Renal cortical epithelial cell (primary cell): ENCODE measurements at regions not wholly inside any gene's neighbourhood (a gene's known extent, or its start where the extent isn't known, plus 50 kb on each side); places are given as distances from the start of the nearest gene placed in this dataset.

Experiments used
- DNase-seq: peaks from one replicate; pipeline ENCODE4 v3.0.0-alpha.2; 2011; ENCODE audit warnings: low read depth

- no peak for DNase-seq
These were observed 106.5 kb downstream of the CDH26 start for GRCh38 chr20:60064554-60065196.

DNA sequence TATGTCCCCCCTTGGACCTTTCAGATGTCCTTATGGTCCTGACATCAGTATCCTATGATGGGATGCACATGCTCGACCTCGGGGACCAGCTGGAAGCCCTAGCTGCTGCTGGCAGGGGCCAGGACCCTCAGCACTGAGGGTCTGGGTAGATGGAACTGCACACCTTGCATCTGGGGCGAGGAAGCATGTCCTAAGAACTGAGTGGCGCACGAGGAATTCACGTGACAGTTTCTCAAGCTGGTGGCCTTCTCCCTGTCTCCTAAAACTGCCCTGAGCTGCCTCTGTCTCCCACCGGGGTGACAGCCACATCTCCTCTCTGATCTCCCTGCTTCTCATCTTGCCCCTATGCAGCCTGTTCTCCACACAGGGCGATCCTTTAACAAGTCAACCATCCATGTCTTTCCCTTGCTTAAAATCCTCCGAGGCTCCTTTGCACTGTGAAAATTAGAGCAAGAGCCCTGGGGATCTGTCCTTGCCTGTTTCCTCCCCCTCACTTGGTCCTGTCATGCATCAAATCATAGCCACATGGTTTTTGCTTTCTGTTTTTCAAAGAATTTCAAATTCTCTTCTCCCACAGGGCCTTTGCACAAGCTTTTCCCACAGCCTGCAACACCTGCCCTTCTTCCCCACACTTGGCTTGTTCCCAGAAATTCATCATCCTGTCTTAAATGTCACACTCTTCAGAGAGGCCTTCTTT lies 107.7 kb downstream of the CDH26 start:
- DNase-seq, result no peak

DNA sequence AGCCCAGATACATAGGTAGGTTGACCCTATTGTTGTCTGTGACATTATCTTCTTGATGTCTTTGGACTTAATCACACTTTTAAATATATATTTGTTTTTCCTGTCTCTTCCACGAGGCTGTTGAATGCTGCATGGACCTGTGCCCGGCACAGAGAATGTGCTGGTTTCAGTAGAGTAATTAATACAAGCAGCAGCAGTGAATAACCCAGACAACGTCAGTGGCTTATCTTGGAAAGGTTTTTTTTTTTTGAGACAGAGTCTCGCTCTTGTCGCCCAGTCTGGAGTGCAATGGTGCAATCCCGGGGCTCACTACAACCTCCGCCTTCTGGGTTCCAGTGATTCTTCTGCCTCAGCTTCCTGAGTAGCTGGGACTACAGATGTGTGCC lies 108.2 kb downstream of the CDH26 start:
- no peak for DNase-seq

DNA sequence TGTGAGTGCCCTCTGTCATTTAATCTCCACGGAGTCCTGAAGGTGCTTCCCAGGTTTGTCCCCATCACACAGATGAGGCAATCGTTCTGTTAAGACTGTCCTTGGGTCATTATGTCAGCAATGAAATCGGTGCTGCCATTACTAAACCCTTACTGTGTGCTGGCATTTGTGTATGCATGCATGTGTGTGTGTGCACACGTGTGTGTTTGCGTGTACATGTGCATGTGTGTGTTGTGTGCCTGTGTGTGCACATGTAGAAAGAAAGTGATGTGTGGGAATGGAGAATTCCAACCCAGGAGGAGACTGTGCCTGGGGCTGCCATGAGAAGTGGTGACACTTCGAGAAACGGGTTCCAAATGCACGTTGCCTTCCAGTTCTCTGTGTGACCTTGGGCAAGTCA lies 110.3 kb downstream of the CDH26 start:
- no peak for DNase-seq

- DNase-seq, result no peak
These were observed 111.4 kb downstream of the CDH26 start for GRCh38 chr20:60069656-60070055.

DNA sequence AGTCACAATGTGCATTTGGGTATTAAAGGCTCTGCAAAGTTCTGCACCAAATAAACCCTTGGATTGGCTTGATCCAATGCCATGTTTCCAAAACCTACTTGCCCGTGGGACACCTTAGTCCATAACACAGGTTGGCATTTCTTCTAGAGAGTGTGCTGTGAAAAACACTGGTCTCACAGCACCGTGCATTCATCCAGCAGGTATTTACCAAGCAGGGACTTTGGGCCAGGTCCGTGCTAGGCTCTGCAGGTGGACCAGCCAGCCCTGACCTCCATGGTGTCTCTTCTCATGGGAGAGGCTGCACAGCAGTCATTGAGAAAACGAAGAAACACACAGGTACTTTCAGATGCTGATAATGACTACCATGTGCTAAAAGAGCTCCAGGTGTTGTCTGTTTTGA lies 112.6 kb downstream of the CDH26 start:
- DNase-seq, result no peak

DNA sequence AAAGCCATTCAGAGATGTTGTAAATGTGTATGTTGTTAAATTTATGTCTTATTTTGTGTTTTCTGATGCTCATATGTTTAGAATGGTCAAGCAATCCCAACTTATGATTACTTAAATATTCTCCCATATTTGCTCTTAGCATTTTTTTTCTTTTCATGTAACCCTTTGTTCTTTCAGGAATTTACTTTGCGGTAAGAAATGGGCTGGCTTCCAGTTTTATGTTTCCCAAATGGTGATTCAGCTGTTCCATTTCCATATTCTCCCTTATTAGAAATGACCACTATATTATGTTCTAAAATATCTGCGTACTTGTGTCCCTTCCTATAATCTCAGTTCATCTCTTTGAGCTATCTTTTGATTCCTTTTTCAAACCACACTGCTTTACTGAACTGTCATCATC lies 113.7 kb downstream of the CDH26 start:
- no peak for DNase-seq

DNA sequence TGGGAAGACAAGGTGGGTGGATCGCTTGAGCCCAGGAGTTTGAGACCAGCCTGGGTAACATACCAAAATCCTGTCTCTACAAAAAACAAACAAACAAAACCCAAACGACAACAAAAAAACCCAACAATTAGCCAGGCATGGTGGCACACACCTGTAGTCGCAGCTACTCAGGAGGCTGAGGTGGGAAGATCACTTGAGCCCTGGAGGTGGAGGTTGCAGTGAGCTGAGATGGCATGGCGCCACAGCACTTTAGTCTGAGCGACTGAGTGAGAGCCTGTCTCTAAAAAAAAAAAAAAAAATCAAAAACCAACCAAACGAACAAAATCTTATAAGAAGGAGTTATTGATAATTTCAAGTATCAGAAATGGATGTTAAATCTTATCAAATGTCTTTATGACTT lies 114.9 kb downstream of the CDH26 start:
- no peak for DNase-seq

DNA sequence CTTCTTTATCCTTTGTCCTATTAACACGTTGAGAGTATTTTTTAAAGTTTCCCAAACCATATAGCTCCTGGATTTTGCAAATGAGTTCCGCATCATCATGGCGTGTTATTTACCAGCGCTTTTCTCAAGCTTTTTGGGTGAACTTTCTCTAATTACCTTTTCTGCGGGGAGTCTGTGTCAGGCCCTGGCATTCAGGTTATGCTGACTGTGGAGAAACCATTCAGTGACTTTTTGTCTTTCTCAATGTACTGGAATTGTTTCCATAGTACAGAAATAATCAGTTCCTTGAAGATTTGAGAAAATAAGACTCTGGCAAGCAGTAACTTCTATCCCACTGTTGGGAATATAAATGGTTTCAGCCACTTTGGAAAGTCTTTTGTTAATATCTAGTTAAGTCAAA lies 115.3 kb downstream of the CDH26 start:
- no peak for DNase-seq

GRCh38 chr20:60074276-60074675 lies 116.1 kb downstream of the CDH26 start:
- no peak for DNase-seq

GRCh38 chr20:60078351-60079250 lies 120.4 kb downstream of the CDH26 start:
- no peak for DNase-seq

GRCh38 chr20:60080401-60080800 lies 122.2 kb downstream of the CDH26 start:
- no peak for DNase-seq

- no peak for DNase-seq
These were observed 127.4 kb downstream of the CDH26 start for GRCh38 chr20:60085551-60086132.

DNA sequence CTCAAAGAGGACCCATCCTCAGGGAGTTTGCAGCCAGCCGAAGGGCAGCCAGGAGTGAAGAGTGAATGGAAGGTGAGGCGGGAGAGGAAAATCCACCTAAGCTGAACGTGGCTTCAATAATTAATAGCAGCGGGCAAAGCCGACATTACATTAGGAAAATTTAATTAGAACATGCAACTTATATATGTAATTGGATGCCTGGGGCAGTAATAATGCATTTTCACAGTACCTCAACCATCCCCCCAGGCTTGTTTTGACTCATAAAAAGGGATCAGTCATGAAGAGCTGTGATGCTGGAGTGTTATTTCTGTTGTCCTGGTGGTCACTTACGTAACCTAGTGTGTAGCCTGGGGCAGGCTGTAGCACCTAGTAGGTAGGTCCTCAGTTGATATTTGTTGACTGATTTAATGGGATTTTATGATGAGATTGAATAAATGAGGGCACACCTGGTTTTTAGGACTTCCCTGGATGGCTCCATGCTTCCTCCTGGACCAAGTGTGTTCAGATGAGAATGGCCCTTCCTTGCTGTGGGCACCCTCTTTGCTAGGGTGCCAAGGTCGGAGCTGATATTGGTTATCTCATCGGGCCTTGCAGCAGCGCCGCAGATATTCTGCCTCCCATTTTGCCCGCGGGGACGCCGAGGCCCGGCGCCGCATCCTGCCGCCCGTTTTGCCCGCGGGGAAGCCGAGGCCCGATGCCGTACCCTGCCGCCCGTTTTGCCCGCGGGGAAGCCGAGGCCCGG lies 128.8 kb downstream of the CDH26 start:
- no peak for DNase-seq

DNA sequence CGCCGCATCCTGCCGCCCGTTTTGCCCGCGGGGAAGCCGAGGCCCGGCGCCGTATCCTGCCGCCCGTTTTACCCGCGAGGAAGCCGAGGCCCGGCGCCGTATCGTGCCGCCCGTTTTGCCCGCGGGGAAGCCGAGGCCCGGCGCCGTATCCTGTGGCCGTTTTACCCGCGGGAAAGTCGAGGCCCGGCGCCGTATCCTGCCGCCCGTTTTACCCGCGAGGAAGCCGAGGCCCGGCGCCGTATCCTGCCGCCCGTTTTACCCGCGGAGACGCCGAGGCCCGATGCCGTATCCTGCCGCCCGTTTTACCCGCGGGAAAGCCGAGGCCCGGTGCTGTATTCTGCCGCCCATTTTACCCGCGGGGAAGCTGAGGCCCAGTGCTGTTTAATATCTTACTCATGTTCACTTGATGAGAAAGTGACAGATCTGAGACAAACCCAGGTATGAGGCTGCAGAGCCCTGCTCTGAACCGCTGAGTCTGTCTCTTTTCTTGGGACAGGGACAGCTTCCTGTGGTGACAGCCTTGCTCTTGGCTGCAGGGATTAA lies 129.4 kb downstream of the CDH26 start:
- no peak for DNase-seq

DNA sequence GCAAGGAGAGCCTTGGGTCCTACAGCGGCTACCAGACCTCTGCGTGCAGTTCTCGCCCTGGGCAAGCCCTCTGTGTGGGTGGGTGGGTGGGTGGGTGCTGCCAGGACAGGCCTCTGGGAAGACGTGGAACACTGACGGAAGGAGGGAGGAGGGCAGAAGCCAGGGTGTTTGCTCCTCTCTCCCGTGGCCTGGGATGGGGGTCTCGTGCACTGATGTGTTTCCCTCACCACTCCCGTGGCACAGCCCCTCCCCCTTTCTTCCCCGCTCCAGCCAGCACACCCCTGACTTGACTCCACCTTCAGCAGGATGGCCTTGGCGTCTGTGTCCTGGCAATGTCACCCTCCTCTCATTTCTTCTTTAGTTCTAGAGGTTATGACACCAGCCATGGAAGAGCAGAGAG lies 130.0 kb downstream of the CDH26 start:
- DNase-seq, result no peak

- no peak for DNase-seq
These were observed 132.4 kb downstream of the CDH26 start for GRCh38 chr20:60090631-60091030.

DNA sequence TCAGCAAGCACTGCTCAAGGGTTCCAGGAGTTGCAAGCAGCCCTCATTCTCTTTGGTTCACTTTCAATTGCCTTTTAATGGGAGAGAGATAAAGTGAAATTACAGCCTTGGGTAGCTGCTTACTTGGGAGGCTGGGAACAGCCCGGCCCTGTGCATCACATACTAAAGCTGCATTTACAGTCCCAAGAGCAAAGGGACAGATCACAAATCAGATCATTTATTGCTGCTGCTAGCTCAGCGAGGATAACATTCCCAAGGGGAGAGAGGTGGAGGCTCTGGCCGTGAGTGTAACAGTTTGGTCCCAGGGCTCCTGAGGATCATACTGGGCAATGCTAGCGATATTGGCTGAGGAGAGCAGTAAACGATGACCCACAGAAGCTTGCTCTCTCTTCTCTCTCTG lies 133.1 kb downstream of the CDH26 start:
- DNase-seq, result no peak

DNA sequence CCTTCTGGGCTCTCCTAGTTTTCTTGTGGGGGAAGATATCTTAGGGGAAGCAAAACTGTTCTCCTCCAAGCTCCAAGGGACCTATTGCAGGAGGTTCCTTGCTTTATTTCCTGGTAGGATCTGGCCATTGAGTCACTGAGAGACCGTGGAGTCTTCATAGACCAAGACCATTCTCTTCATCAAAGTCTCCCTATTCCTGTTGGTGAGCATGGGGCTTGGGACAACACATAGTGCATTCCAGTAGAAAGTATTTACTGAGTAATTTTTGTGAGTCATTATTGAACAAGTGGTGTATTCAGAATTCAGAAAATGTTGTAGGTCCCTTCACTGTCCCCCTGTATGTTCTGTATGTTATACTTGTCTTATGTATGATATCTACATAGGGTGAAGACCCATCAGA lies 133.6 kb downstream of the CDH26 start:
- no peak for DNase-seq

DNA sequence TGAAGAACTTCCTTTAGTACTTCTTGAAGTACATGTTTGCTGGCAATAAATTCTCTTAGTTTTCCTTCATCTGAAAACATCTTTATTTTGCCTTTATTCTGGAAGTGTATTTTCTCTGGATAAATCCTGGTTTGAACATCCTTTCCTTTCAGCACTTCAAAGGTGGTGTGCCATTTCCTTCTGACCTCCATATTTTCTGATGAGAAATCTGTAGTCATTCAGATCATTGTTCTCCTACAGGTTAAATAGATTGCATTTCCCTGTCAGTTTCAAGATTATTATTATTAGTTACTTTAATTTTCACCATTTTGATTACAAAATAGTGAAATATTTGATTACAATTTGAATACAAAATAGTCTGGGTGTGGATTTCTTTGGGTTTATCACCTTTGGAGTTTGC lies 134.5 kb downstream of the CDH26 start:
- DNase-seq, result no peak

- no peak for DNase-seq
These were observed 137.2 kb downstream of the CDH26 start for GRCh38 chr20:60095456-60095855.

- DNase-seq, result no peak
These were observed 137.9 kb downstream of the CDH26 start for GRCh38 chr20:60096166-60096565.
